MG63 (cell line): ENCODE measurements at regions not wholly inside any gene's neighbourhood (a gene's known extent, or its start where the extent isn't known, plus 50 kb on each side); places are given as distances from the start of the nearest gene placed in this dataset.

ENCODE experiments used
- DNase-seq: peaks from one replicate; pipeline ENCODE4 v3.0.0-alpha.2; 2020
- H3K27me3 ChIP-seq: fragments of 250-450 bp; sonication (Bioruptor Pico); 2 replicates; pipeline ENCODE4 v1.5.1; 2020; ENCODE audit warnings: mild to moderate bottlenecking, moderate library complexity
- H3K36me3 ChIP-seq: fragments of 250-450 bp; sonication (Bioruptor Pico); 2 replicates; pipeline ENCODE4 v1.5.1; 2020; ENCODE audit warnings: mild to moderate bottlenecking, moderate library complexity
- H3K4me3 ChIP-seq: fragments of 250-450 bp; sonication (Bioruptor Pico); 2 replicates; pipeline ENCODE4 v1.5.1; 2020; ENCODE audit warnings: mild to moderate bottlenecking, moderate library complexity
- H3K9me3 ChIP-seq: fragments of 250-450 bp; sonication (Bioruptor Pico); 2 replicates; pipeline ENCODE4 v1.5.1; 2020; ENCODE audit warnings: mild to moderate bottlenecking, moderate library complexity

- DNase-seq, result no peak
- H3K27me3 ChIP-seq, result no peaks in the 10 kb centered on the region
- H3K9me3 ChIP-seq, result no peaks in the 10 kb centered on the region
- H3K4me3 ChIP-seq, result no peak overlapping the region
- no peaks in the 10 kb centered on the region for H3K36me3 ChIP-seq
Measured at GRCh38 chr13:111394211-111394922, 73.9 kb downstream of the TEX29 start.

- no peak for DNase-seq
- no peaks in the 10 kb centered on the region for H3K27me3 ChIP-seq
- H3K36me3 ChIP-seq, result no peaks in the 10 kb centered on the region
- no peaks in the 10 kb centered on the region for H3K9me3 ChIP-seq
- no peak overlapping the region for H3K4me3 ChIP-seq
Measured at GRCh38 chr13:111395511-111396393, 75.3 kb downstream of the TEX29 start.

GRCh38 chr13:111396457-111396856, 76.0 kb downstream of the TEX29 start:
- H3K27me3 ChIP-seq, result no peaks in the 10 kb centered on the region
- no peaks in the 10 kb centered on the region for H3K9me3 ChIP-seq
- no peaks in the 10 kb centered on the region for H3K36me3 ChIP-seq
- no peak overlapping the region for H3K4me3 ChIP-seq
- DNase-seq, result no peak

- DNase-seq, result no peak
- no peaks in the 10 kb centered on the region for H3K27me3 ChIP-seq
- H3K36me3 ChIP-seq, result no peaks in the 10 kb centered on the region
- H3K9me3 ChIP-seq, result no peaks in the 10 kb centered on the region
- H3K4me3 ChIP-seq, result no peak overlapping the region
Measured at GRCh38 chr13:111397202-111397880, 76.9 kb downstream of the TEX29 start.

GRCh38 chr13:111398196-111398595, 77.8 kb downstream of the TEX29 start:
- Histone ChIP-seq H3K27me3 (no peaks in the 10 kb centered on the region), H3K36me3 (no peaks in the 10 kb centered on the region), H3K9me3 (no peaks in the 10 kb centered on the region), H3K4me3 (no peak overlapping the region)
- no peak for DNase-seq

- DNase-seq, result no peak
- Histone ChIP-seq H3K4me3 (no peak overlapping the region), H3K36me3 (no peaks in the 10 kb centered on the region), H3K27me3 (no peaks in the 10 kb centered on the region), H3K9me3 (no peaks in the 10 kb centered on the region)
Measured at GRCh38 chr13:111398715-111399299, 78.4 kb downstream of the TEX29 start.

- no peak for DNase-seq
- H3K27me3 ChIP-seq, result no peaks in the 10 kb centered on the region
- no peak overlapping the region for H3K4me3 ChIP-seq
- no peaks in the 10 kb centered on the region for H3K36me3 ChIP-seq
- no peaks in the 10 kb centered on the region for H3K9me3 ChIP-seq
Measured at GRCh38 chr13:111399334-111399733, 78.9 kb downstream of the TEX29 start.

GRCh38 chr13:111399776-111400538, 79.5 kb downstream of the TEX29 start:
- DNase-seq, result no peak
- H3K4me3 ChIP-seq, result no peak overlapping the region
- H3K9me3 ChIP-seq, result no peaks in the 10 kb centered on the region
- H3K27me3 ChIP-seq, result no peaks in the 10 kb centered on the region
- H3K36me3 ChIP-seq, result no peaks in the 10 kb centered on the region

GRCh38 chr13:111401151-111401550, 80.7 kb downstream of the TEX29 start:
- Histone ChIP-seq H3K4me3 (no peak overlapping the region), H3K27me3 (no peaks in the 10 kb centered on the region), H3K36me3 (no peaks in the 10 kb centered on the region), H3K9me3 (no peaks in the 10 kb centered on the region)
- DNase-seq, result no peak

GRCh38 chr13:111401755-111402154, 81.3 kb downstream of the TEX29 start:
- no peaks in the 10 kb centered on the region for H3K36me3 ChIP-seq
- H3K27me3 ChIP-seq, result no peaks in the 10 kb centered on the region
- H3K9me3 ChIP-seq, result no peaks in the 10 kb centered on the region
- H3K4me3 ChIP-seq, result no peak overlapping the region
- no peak for DNase-seq

GRCh38 chr13:111402441-111402840, 82.0 kb downstream of the TEX29 start:
- Histone ChIP-seq H3K4me3 (no peak overlapping the region), H3K36me3 (no peaks in the 10 kb centered on the region), H3K9me3 (no peaks in the 10 kb centered on the region), H3K27me3 (no peaks in the 10 kb centered on the region)
- DNase-seq, result no peak

- Histone ChIP-seq H3K9me3 (no peaks in the 10 kb centered on the region), H3K27me3 (no peaks in the 10 kb centered on the region)
Measured at GRCh38 chr13:111403266-111403665, 82.8 kb downstream of the TEX29 start.

GRCh38 chr13:111404746-111405145, 84.3 kb downstream of the TEX29 start:
- no peak overlapping the region for H3K4me3 ChIP-seq
- no peak for DNase-seq
- H3K27me3 ChIP-seq, result no peaks in the 10 kb centered on the region; the same call in 1 of the 2 replicates
- no peaks in the 10 kb centered on the region for H3K36me3 ChIP-seq
- H3K9me3 ChIP-seq, result no peaks in the 10 kb centered on the region

More at GRCh38 chr13:111403266-111403665, 82.8 kb downstream of the TEX29 start:
- Histone ChIP-seq H3K4me3 (no peak overlapping the region), H3K36me3 (no peaks in the 10 kb centered on the region)
- DNase-seq, result no peak

- H3K4me3 ChIP-seq, result no peak overlapping the region
- no peaks in the 10 kb centered on the region; the same call in 1 of the 2 replicates for H3K27me3 ChIP-seq
- no peaks in the 10 kb centered on the region for H3K36me3 ChIP-seq
- no peak for DNase-seq
- H3K9me3 ChIP-seq, result no peaks in the 10 kb centered on the region
Measured at GRCh38 chr13:111406636-111407035, 86.2 kb downstream of the TEX29 start.

GRCh38 chr13:111407381-111408131, 87.1 kb downstream of the TEX29 start:
- H3K4me3 ChIP-seq, result no peak overlapping the region
- peaks cover 2% of the 10 kb centered on the region; the same call in 1 of the 2 replicates for H3K27me3 ChIP-seq
- no peaks in the 10 kb centered on the region for H3K9me3 ChIP-seq
- H3K36me3 ChIP-seq, result no peaks in the 10 kb centered on the region
- DNase-seq, result no peak

- H3K9me3 ChIP-seq, result no peaks in the 10 kb centered on the region
- no peak for DNase-seq
- H3K36me3 ChIP-seq, result no peaks in the 10 kb centered on the region
- H3K4me3 ChIP-seq, result no peak overlapping the region
- peaks cover 4% of the 10 kb centered on the region; the same call in 1 of the 2 replicates for H3K27me3 ChIP-seq
Measured at GRCh38 chr13:111409413-111409812, 89.0 kb downstream of the TEX29 start.
